Stomach (tissue), 4 donors: ENCODE measurements at regions not wholly inside any gene's neighbourhood (a gene's known extent, or its start where the extent isn't known, plus 50 kb on each side); places are given as distances from the start of the nearest gene placed in this dataset.

Experiments used
- EP300 ChIP-seq: sonication (generic); formaldehyde crosslinking; IDR thresholded peaks from one replicate; pipeline ENCODE4 v1.6.1; 2017; ENCODE audit warnings: antibody characterized with exemption
- POLR2AphosphoS5 ChIP-seq, 3 donors: sonication (generic); formaldehyde crosslinking; IDR thresholded peaks; one replicate each; pipeline ENCODE4 v1.6.1; 2016; ENCODE audit warnings: antibody characterized with exemption in 3 of 3
- TF ChIP-seq, protein P1 (sequence below), 7 experiments: fragments of 450-650 bp in 4 of 7; fragments of 200-600 bp in 3 of 7; sonication (generic) in 3 of 7; IDR thresholded peaks; one replicate each; pipeline ENCODE4 v1.5.1; 2016 to 2019; ENCODE audit warnings: antibody characterized with exemption in 7 of 7, control low read depth in 2 of 7, mild to moderate bottlenecking in 1 of 7

DNA sequence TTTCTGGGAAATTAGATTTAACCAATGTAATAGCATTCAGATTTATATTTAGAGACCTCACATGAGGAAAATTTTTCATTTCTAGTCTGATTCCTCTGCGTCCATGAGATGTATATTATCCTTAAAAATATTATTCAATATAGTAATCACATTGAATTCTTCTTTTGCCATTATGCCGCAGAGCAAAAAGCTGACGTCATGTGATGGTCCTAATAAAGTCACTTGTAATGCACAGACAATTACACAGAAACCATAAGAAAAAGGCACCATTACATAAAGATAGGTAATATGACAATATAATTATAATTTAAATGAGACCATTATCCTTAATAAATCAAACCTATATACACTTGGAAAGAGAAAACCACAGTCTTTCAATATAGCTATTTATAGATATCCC lies 1021.5 kb downstream of the PCDH9 start:
- TF ChIP-seq, protein P1, sequence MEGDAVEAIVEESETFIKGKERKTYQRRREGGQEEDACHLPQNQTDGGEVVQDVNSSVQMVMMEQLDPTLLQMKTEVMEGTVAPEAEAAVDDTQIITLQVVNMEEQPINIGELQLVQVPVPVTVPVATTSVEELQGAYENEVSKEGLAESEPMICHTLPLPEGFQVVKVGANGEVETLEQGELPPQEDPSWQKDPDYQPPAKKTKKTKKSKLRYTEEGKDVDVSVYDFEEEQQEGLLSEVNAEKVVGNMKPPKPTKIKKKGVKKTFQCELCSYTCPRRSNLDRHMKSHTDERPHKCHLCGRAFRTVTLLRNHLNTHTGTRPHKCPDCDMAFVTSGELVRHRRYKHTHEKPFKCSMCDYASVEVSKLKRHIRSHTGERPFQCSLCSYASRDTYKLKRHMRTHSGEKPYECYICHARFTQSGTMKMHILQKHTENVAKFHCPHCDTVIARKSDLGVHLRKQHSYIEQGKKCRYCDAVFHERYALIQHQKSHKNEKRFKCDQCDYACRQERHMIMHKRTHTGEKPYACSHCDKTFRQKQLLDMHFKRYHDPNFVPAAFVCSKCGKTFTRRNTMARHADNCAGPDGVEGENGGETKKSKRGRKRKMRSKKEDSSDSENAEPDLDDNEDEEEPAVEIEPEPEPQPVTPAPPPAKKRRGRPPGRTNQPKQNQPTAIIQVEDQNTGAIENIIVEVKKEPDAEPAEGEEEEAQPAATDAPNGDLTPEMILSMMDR (IDR thresholded peaks at IDR 0.05) = no peak
- TF ChIP-seq EP300 (no peak), POLR2AphosphoS5 (IDR thresholded peaks at IDR 0.05) (no peak)
